ENCODE measurements at regions not wholly inside any gene's neighbourhood (a gene's known extent, or its start where the extent isn't known, plus 50 kb on each side); places are given as distances from the start of the nearest gene placed in this dataset.

- TF ChIP-seq CTCF (conservative IDR thresholded peaks at IDR 0.05; ENCODE audit: low read length): no peak
- no peak for DNase-seq (ENCODE audit: low read depth)
- no peak overlapping the region for H3K4me3 ChIP-seq (ENCODE audit: low read length)
Measured at GRCh38 chr10:56867236-56867635, 506.2 kb upstream of the ZWINT start.

- no peak overlapping the region for H3K4me3 ChIP-seq (ENCODE audit: low read length)
- no peak for DNase-seq (ENCODE audit: low read depth)
- no peak for TF ChIP-seq CTCF (conservative IDR thresholded peaks at IDR 0.05; ENCODE audit: low read length)
Measured at GRCh38 chr10:56856569-56856968, 495.5 kb upstream of the ZWINT start.

GRCh38 chr10:56844978-56845529 lies 484.0 kb upstream of the ZWINT start:
- DNase-seq (ENCODE audit: low read depth): no peak
- no peak overlapping the region for H3K4me3 ChIP-seq (ENCODE audit: low read length)
- TF ChIP-seq CTCF (conservative IDR thresholded peaks at IDR 0.05; ENCODE audit: low read length): no peak

GRCh38 chr10:56836659-56837058 lies 475.6 kb upstream of the ZWINT start:
- H3K4me3 ChIP-seq (ENCODE audit: low read length): no peak overlapping the region
- DNase-seq (ENCODE audit: low read depth): no peak
- TF ChIP-seq CTCF (conservative IDR thresholded peaks at IDR 0.05; ENCODE audit: low read length): no peak

GRCh38 chr10:56831681-56832080 lies 470.6 kb upstream of the ZWINT start:
- TF ChIP-seq CTCF (conservative IDR thresholded peaks at IDR 0.05; ENCODE audit: low read length): no peak
- H3K4me3 ChIP-seq (ENCODE audit: low read length): no peak overlapping the region
- DNase-seq (ENCODE audit: low read depth): no peak

- no peak for DNase-seq (ENCODE audit: low read depth)
- no peak for TF ChIP-seq CTCF (conservative IDR thresholded peaks at IDR 0.05; ENCODE audit: low read length)
- no peak overlapping the region for H3K4me3 ChIP-seq (ENCODE audit: low read length)
Measured at GRCh38 chr10:56823849-56824248, 462.8 kb upstream of the ZWINT start.

GRCh38 chr10:56805022-56805421 lies 444.0 kb upstream of the ZWINT start:
- DNase-seq (ENCODE audit: low read depth): no peak
- no peak overlapping the region for H3K4me3 ChIP-seq (ENCODE audit: low read length)
- no peak for TF ChIP-seq CTCF (conservative IDR thresholded peaks at IDR 0.05; ENCODE audit: low read length)

Measured in AG10803 (cell line).